ENCODE measurements at regions not wholly inside any gene's neighbourhood (a gene's known extent, or its start where the extent isn't known, plus 50 kb on each side); places are given as distances from the start of the nearest gene placed in this dataset.

DNA sequence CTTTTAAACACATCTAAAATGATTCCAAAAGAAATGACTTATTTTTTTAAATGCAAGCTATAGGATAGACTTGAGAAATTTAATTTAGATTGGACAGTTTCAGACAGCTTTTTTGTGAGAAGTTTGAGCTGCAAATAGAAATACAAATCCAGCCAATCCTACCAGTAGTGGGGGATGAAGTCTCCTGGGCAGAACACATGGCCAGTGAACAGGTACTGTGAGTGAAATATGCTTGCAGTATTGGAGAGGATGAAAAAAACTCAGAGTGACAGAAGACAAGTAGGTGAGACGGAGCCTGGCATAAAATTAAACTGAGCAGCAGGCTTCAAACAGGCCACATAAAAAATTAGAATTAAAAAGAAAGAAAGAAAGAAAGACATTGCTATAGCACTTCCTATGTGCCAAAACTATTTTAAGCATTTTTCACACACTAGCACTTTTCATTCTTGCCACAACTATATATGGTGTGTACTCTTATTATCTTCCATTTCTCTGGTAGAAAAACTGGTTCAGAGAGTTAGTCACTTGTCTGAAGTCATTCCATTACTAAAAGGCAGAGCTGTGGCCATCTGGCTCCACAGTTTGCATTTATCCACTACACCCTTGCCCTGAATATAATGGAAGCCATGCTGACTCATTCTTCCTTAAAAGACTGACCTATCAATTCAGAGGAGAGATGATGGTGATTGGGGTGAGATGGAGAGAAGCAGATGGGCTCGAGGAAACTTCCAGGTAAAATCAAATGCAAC lies 310.2 kb upstream of the CTNND2 start:
- no peak for DNase-seq
- TF ChIP-seq, protein P1, sequence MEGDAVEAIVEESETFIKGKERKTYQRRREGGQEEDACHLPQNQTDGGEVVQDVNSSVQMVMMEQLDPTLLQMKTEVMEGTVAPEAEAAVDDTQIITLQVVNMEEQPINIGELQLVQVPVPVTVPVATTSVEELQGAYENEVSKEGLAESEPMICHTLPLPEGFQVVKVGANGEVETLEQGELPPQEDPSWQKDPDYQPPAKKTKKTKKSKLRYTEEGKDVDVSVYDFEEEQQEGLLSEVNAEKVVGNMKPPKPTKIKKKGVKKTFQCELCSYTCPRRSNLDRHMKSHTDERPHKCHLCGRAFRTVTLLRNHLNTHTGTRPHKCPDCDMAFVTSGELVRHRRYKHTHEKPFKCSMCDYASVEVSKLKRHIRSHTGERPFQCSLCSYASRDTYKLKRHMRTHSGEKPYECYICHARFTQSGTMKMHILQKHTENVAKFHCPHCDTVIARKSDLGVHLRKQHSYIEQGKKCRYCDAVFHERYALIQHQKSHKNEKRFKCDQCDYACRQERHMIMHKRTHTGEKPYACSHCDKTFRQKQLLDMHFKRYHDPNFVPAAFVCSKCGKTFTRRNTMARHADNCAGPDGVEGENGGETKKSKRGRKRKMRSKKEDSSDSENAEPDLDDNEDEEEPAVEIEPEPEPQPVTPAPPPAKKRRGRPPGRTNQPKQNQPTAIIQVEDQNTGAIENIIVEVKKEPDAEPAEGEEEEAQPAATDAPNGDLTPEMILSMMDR (IDR thresholded peaks at IDR 0.05), result no peak
- intact Hi-C loops (cut with micrococcal nuclease), result no loop called here
- peaks cover 9% of the 10 kb centered on the region for H3K9me3 Mint-ChIP-seq
- POLR2A ChIA-PET, result no interaction called here
- H3K27me3 Mint-ChIP-seq, result no peaks in the 10 kb centered on the region
- H3K36me3 Mint-ChIP-seq (ENCODE audit: low read depth), result no peaks in the 10 kb centered on the region
- H3K4me3 Mint-ChIP-seq, result no peak overlapping the region
- ATAC-seq (ENCODE audit: low read depth), result no peak
- CTCF ChIA-PET, result no interaction called here
- H3K4me1 Mint-ChIP-seq, result no peaks in the 10 kb centered on the region
- no peak overlapping the region for H3K27ac Mint-ChIP-seq

DNA sequence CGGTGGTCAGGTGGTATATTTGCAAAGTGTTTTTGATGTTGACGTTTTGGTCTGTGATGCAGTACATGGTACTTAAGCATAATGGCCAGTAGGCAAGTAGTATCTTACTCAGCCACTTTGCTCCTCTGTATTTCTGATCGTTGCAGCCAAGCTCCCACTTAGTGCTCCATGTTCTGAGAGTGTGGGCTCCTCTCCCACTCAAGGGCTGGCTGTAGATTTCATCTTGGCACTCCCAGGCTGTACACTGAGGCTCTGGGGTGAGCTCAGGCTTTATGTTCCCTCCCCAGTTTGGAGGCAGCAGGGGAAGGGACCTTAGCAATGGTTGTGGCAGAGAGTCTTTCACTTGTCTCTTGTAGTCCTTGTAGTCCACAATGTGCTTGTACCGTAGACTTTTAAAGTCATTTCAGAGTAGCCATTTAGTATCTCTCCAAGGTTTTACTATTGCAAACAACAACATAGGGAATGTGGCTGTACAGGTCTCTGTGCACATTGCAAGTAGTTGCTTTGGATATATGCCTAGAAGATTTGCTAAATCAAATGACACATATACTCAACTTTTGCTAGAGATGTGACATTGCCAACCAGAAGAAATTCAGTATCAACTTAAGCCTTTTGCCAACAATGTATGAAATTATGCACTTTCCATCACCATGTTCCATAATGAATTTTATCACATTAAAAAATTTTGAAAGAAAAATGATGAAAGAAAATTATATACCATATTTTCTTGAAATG lies 304.3 kb upstream of the CTNND2 start:
- DNase-seq, result no peak
- peaks cover 8% of the 10 kb centered on the region for H3K9me3 Mint-ChIP-seq
- CTCF ChIA-PET, result no interaction called here
- intact Hi-C loops (cut with micrococcal nuclease), result no loop called here
- no peaks in the 10 kb centered on the region for H3K36me3 Mint-ChIP-seq (ENCODE audit: low read depth)
- no peak overlapping the region for H3K4me3 Mint-ChIP-seq
- no peaks in the 10 kb centered on the region for H3K4me1 Mint-ChIP-seq
- POLR2A ChIA-PET, result no interaction called here
- ATAC-seq (ENCODE audit: low read depth), result no peak
- no peak overlapping the region for H3K27ac Mint-ChIP-seq
- no peaks in the 10 kb centered on the region for H3K27me3 Mint-ChIP-seq
- TF ChIP-seq, protein P1 (IDR thresholded peaks at IDR 0.05), result no peak

- no peaks in the 10 kb centered on the region for H3K4me1 Mint-ChIP-seq
- ChIA-PET POLR2A (no interaction called here), CTCF (no interaction called here)
- no peak overlapping the region for H3K27ac Mint-ChIP-seq
- no peaks in the 10 kb centered on the region for H3K36me3 Mint-ChIP-seq (ENCODE audit: low read depth)
- DNase-seq (no peak), ATAC-seq (ENCODE audit: low read depth) (no peak)
- intact Hi-C loops (cut with micrococcal nuclease), result no loop called here
- TF ChIP-seq, protein P1 (IDR thresholded peaks at IDR 0.05), result no peak
- H3K9me3 Mint-ChIP-seq, result peaks cover 8% of the 10 kb centered on the region
- no peak overlapping the region for H3K4me3 Mint-ChIP-seq
- H3K27me3 Mint-ChIP-seq, result no peaks in the 10 kb centered on the region
Observed at GRCh38 chr5:12204761-12205160, 300.5 kb upstream of the CTNND2 start.

DNA sequence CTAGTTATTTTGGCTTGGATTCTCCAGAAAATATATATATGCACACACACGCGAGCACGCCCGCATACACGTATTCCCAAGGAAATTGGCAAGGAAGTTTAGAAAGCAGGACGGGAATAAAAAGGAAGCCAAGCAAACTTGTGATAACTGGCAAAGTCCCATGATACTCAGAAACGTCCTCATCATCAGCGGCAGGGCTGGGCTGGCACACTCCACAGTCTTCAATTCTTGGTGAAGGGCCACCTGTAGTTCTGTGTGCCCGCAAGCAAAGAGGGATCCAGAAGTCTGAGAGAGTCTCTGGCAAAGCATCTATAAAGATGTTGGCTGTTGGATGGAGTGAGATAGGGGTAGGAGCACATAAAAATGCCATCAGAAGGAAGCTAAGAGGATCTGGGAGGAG lies 289.3 kb upstream of the CTNND2 start:
- TF ChIP-seq, protein P1 (IDR thresholded peaks at IDR 0.05), result no peak
- CTCF ChIA-PET, result no interaction called here
- H3K36me3 Mint-ChIP-seq (ENCODE audit: low read depth), result no peaks in the 10 kb centered on the region
- no peaks in the 10 kb centered on the region for H3K4me1 Mint-ChIP-seq
- no peak for DNase-seq
- intact Hi-C loops (cut with micrococcal nuclease), result no loop called here
- no peak overlapping the region for H3K27ac Mint-ChIP-seq
- peaks cover 10% of the 10 kb centered on the region for H3K9me3 Mint-ChIP-seq
- ATAC-seq (ENCODE audit: low read depth), result no peak
- no peaks in the 10 kb centered on the region for H3K27me3 Mint-ChIP-seq
- no peak overlapping the region for H3K4me3 Mint-ChIP-seq
- POLR2A ChIA-PET, result no interaction called here

- Mint-ChIP-seq H3K27me3 (no peaks in the 10 kb centered on the region), H3K9me3 (peaks cover 2% of the 10 kb centered on the region), H3K4me3 (no peak overlapping the region), H3K27ac (no peak overlapping the region), H3K4me1 (no peaks in the 10 kb centered on the region), H3K36me3 (ENCODE audit: low read depth) (no peaks in the 10 kb centered on the region)
- intact Hi-C loops (cut with micrococcal nuclease), result no loop called here
- no peak for ATAC-seq (ENCODE audit: low read depth)
- ChIA-PET POLR2A (no interaction called here), CTCF (no interaction called here)
- no peak for DNase-seq
- TF ChIP-seq, protein P1 (IDR thresholded peaks at IDR 0.05), result no peak
Observed at GRCh38 chr5:12183003-12183402, 278.8 kb upstream of the CTNND2 start.

All from activated B cell treated with CpG ODN at 0.5 μM for 24 hours (primary cell).